IMR-90 (cell line): ENCODE measurements at regions not wholly inside any gene's neighbourhood (a gene's known extent, or its start where the extent isn't known, plus 50 kb on each side); places are given as distances from the start of the nearest gene placed in this dataset.

Source experiments
- CTCF ChIP-seq: conservative IDR thresholded peaks from 2 replicates; pipeline ENCODE4 v1.5.1; 2012; ENCODE audit warnings: mild to moderate bottlenecking, low read depth, low read length, improper control_type of control experiment
- MXI1 ChIP-seq: IDR thresholded peaks from 2 replicates; pipeline ENCODE4 v1.6.1; 2012; ENCODE audit warnings: low read depth, mild to moderate bottlenecking, low read length, moderate library complexity, borderline replicate concordance
- POLR2A ChIP-seq: IDR thresholded peaks from 2 replicates; pipeline ENCODE4 v1.6.1; 2012; ENCODE audit warnings: mild to moderate bottlenecking, low read depth, low read length
- RAD21 ChIP-seq: IDR thresholded peaks from 2 replicates; pipeline ENCODE4 v1.6.1; 2012; ENCODE audit warnings: low read length, improper control_type of control experiment
- RCOR1 ChIP-seq: IDR thresholded peaks from 2 replicates; pipeline ENCODE4 v1.6.1; 2012; ENCODE audit warnings: mild to moderate bottlenecking, low read length, improper control_type of control experiment; ENCODE audit not compliant: insufficient replicate concordance

GRCh38 chr4:66853845-66854244 lies 691.5 kb downstream of the CENPC start:
- no peak for TF ChIP-seq MXI1
- no peak for TF ChIP-seq POLR2A
- TF ChIP-seq CTCF, result no peak
- no peak for TF ChIP-seq RAD21
- TF ChIP-seq RCOR1, result no peak
